Upper lobe of right lung (tissue), 1 donor: ENCODE measurements at regions not wholly inside any gene's neighbourhood (a gene's known extent, or its start where the extent isn't known, plus 50 kb on each side); places are given as distances from the start of the nearest gene placed in this dataset.

Experiments used
- ATAC-seq: fragments of 200-7000 bp; cut with Tn5 transposase; one replicate; pipeline ENCODE4 v1.9.1; 2020; ENCODE audit warnings: mild to moderate bottlenecking, moderate library complexity
- DNase-seq: peaks from one replicate; pipeline ENCODE4 v3.0.0-alpha.2; 2020
- H3K27ac ChIP-seq: fragments of 200-600 bp; one replicate; pipeline ENCODE4 v1.8.0; 2022
- H3K27me3 ChIP-seq: fragments of 200-600 bp; one replicate; pipeline ENCODE4 v1.8.0; 2022; ENCODE audit warnings: mild to moderate bottlenecking
- H3K36me3 ChIP-seq: fragments of 200-600 bp; one replicate; pipeline ENCODE4 v1.8.0; 2022
- H3K4me1 ChIP-seq: fragments of 200-600 bp; one replicate; pipeline ENCODE4 v1.8.0; 2022
- H3K4me3 ChIP-seq: fragments of 200-600 bp; one replicate; pipeline ENCODE4 v1.8.0; 2022; ENCODE audit warnings: mild to moderate bottlenecking
- H3K9me3 ChIP-seq: fragments of 200-600 bp; one replicate; pipeline ENCODE4 v1.8.0; 2022
- CTCF ChIP-seq: fragments of 200-600 bp; IDR thresholded peaks from one replicate; pipeline ENCODE4 v1.8.0; 2022; ENCODE audit warnings: antibody characterized with exemption
- intact Hi-C: fragments of 100-400 bp; cut with DNase I; formaldehyde crosslinking; loops from one replicate; pipeline ENCODE4 v1.11.0; 2022
- donor health status: DM: no; HTN: yes; CAD: no; lungs with severe emphysema.

GRCh38 chr16:86175816-86176215, 276.9 kb downstream of the IRF8 start:
- DNase-seq (no peak), ATAC-seq (no peak)
- Histone ChIP-seq H3K4me1 (no peaks in the 10 kb centered on the region), H3K9me3 (no peaks in the 10 kb centered on the region), H3K27me3 (no peaks in the 10 kb centered on the region), H3K27ac (no peak overlapping the region), H3K36me3 (no peaks in the 10 kb centered on the region), H3K4me3 (no peak overlapping the region)
- no peak for TF ChIP-seq CTCF
- intact Hi-C loops = no loop called here

- DNase-seq = no peak
These were observed 277.5 kb downstream of the IRF8 start for GRCh38 chr16:86176462-86176861.

GRCh38 chr16:86180244-86180643, 281.3 kb downstream of the IRF8 start:
- no peaks in the 10 kb centered on the region for H3K36me3 ChIP-seq
- no peaks in the 10 kb centered on the region for H3K4me1 ChIP-seq
- H3K27me3 ChIP-seq = no peaks in the 10 kb centered on the region
- intact Hi-C loops = no loop called here
- no peak overlapping the region for H3K4me3 ChIP-seq
- ATAC-seq (no peak), DNase-seq (no peak)
- H3K27ac ChIP-seq = no peak overlapping the region
- no peak for TF ChIP-seq CTCF
- H3K9me3 ChIP-seq = no peaks in the 10 kb centered on the region

More at GRCh38 chr16:86176462-86176861, 277.5 kb downstream of the IRF8 start:
- Histone ChIP-seq H3K27me3 (no peaks in the 10 kb centered on the region), H3K27ac (no peak overlapping the region), H3K9me3 (no peaks in the 10 kb centered on the region), H3K4me1 (no peaks in the 10 kb centered on the region), H3K36me3 (no peaks in the 10 kb centered on the region), H3K4me3 (no peak overlapping the region)
- TF ChIP-seq CTCF = no peak
- ATAC-seq = no peak
- intact Hi-C loops = no loop called here

DNA sequence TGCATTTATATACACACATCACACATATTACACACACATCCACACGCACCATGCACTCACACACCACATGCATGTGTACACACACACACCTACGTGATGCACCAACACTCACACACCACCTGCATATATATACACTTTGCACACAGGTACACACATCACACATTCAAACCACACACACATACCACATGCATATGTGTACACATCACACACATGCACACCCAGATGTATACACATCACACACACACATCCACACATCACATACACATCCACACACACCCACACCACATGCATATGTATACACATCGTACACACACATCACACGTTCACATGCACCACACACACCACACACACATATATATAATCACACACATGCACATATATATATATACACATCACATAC, 281.8 kb downstream of the IRF8 start:
- Histone ChIP-seq H3K9me3 (no peaks in the 10 kb centered on the region), H3K27ac (no peak overlapping the region), H3K27me3 (no peaks in the 10 kb centered on the region), H3K36me3 (no peaks in the 10 kb centered on the region), H3K4me1 (no peaks in the 10 kb centered on the region), H3K4me3 (no peak overlapping the region)
- DNase-seq (no peak), ATAC-seq (peak; percentile 17)
- intact Hi-C loops = no loop called here
- TF ChIP-seq CTCF = no peak

GRCh38 chr16:86181526-86181925, 282.6 kb downstream of the IRF8 start:
- Histone ChIP-seq H3K27me3 (peaks cover 3% of the 10 kb centered on the region), H3K4me1 (no peaks in the 10 kb centered on the region), H3K27ac (no peak overlapping the region), H3K9me3 (no peaks in the 10 kb centered on the region), H3K36me3 (no peaks in the 10 kb centered on the region), H3K4me3 (no peak overlapping the region)
- TF ChIP-seq CTCF = no peak
- DNase-seq = no peak
- no peak for ATAC-seq
- intact Hi-C loops = no loop called here

DNA sequence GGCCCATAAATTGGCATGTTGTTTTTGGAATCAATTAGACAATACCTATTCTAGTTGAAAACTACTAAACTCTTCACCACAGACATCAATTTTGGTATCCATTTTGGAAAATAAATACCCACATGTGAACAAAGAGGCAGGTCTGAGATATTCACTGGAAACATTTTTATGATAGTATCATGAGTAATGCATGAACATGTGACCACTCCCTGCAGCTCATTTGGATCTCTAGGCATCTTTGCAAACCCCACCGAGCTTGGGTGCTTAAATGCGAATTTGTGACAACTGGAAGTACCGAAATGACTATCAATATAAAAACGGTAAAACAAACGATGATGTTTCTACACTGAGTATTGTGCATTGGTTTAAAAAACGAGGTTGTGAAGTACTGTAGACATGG, 285.2 kb downstream of the IRF8 start:
- intact Hi-C loops = no loop called here

More for the DNA sequence above, 285.2 kb downstream of the IRF8 start:
- Histone ChIP-seq H3K4me1 (no peaks in the 10 kb centered on the region), H3K9me3 (no peaks in the 10 kb centered on the region), H3K27me3 (peaks cover 11% of the 10 kb centered on the region), H3K27ac (no peak overlapping the region), H3K36me3 (no peaks in the 10 kb centered on the region), H3K4me3 (no peak overlapping the region)
- DNase-seq = no peak
- no peak for ATAC-seq
- TF ChIP-seq CTCF = no peak
